Osteoblast (primary cell): ENCODE measurements at regions not wholly inside any gene's neighbourhood (a gene's known extent, or its start where the extent isn't known, plus 50 kb on each side); places are given as distances from the start of the nearest gene placed in this dataset.

Experiments
- DNase-seq: peaks from one replicate; pipeline ENCODE4 v3.0.0; 2011; ENCODE audit warnings: low spot score, mixed read lengths; ENCODE audit not compliant: insufficient read length; ENCODE audit errors: missing footprints
- H2AFZ ChIP-seq: 2 replicates; pipeline ENCODE4 v1.6.0; 2011; ENCODE audit warnings: mild to moderate bottlenecking, low read length
- H3K27ac ChIP-seq: 2 replicates; pipeline ENCODE4 v1.5.1; 2011; ENCODE audit warnings: mild to moderate bottlenecking, low read depth, low read length, moderate library complexity
- H3K27me3 ChIP-seq: 2 replicates; pipeline ENCODE4 v1.6.0; 2012; ENCODE audit warnings: mild to moderate bottlenecking, control low read depth, inconsistent platforms, low read length, moderate library complexity; ENCODE audit not compliant: insufficient read depth
- H3K36me3 ChIP-seq: 2 replicates; pipeline ENCODE4 v1.5.1; 2011; ENCODE audit warnings: mild to moderate bottlenecking, low read length, control low read depth, moderate library complexity; ENCODE audit not compliant: insufficient read depth
- H3K4me1 ChIP-seq: 2 replicates; pipeline ENCODE4 v1.5.1; 2011; ENCODE audit warnings: mild to moderate bottlenecking, low read length, control low read depth, moderate library complexity; ENCODE audit not compliant: insufficient read depth
- H3K4me2 ChIP-seq: 2 replicates; pipeline ENCODE4 v1.6.0; 2011; ENCODE audit warnings: mild to moderate bottlenecking, low read length; ENCODE audit not compliant: insufficient read depth
- H3K4me3 ChIP-seq: fragments of 200-600 bp; sonication (generic); 3 replicates; pipeline ENCODE4 v1.5.1; 2012; ENCODE audit warnings: mild to moderate bottlenecking, low read length, inconsistent platforms; ENCODE audit not compliant: insufficient read depth
- H3K79me2 ChIP-seq: 2 replicates; pipeline ENCODE4 v1.6.0; 2012; ENCODE audit warnings: mild to moderate bottlenecking, low read length, control low read depth, inconsistent platforms; ENCODE audit not compliant: insufficient read depth
- H3K9me3 ChIP-seq: 2 replicates; pipeline ENCODE4 v1.5.1; 2011; ENCODE audit warnings: low read depth, low read length, control low read depth
- H4K20me1 ChIP-seq: 2 replicates; pipeline ENCODE4 v1.6.0; 2012; ENCODE audit warnings: mild to moderate bottlenecking, low read length, control low read depth; ENCODE audit not compliant: insufficient read depth
- CTCF ChIP-seq: IDR thresholded peaks from 2 replicates; pipeline ENCODE4 v1.5.1; 2011; ENCODE audit warnings: mild to moderate bottlenecking, low read depth, low read length, moderate library complexity; ENCODE audit errors: extremely low read depth

- Histone ChIP-seq H3K27me3 (peaks cover 37% of the 10 kb centered on the region), H3K4me1 (no peaks in the 10 kb centered on the region), H3K4me2 (no peak overlapping the region), H3K4me3 (no peak overlapping the region), H3K27ac (no peak overlapping the region), H3K79me2 (no peaks in the 10 kb centered on the region), H3K36me3 (no peaks in the 10 kb centered on the region), H2AFZ (no peak overlapping the region), H3K9me3 (no peaks in the 10 kb centered on the region), H4K20me1 (no peaks in the 10 kb centered on the region)
- TF ChIP-seq CTCF, result peak; percentile 77
- peak; percentile 72 for DNase-seq
These were observed 88.3 kb downstream of the RPS29 start for GRCh38 chr14:49497725-49498348.

DNA sequence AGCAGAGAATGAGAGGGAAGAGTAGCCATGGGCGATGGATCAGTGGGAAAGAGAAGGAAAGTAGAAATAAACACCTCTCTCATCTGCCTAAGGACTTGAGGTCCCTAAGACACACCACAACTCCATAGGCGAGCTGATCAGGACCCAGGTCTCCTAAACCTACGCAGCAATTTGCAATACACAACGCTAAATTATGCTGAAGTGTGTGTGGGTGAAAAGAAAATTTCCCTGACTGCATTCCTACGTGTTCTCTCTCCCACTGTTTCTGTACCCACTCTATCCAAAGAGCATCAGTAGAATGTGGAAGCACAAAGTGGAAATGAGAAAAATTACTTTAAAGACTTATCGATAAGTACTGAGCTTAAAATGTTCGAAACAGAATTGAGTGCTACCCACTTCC is 88.9 kb downstream of the RPS29 start:
- no peak for DNase-seq
- Histone ChIP-seq H2AFZ (no peak overlapping the region), H3K36me3 (no peaks in the 10 kb centered on the region), H3K4me2 (no peak overlapping the region), H3K27me3 (peaks cover 38% of the 10 kb centered on the region), H3K4me3 (no peak overlapping the region), H3K4me1 (no peaks in the 10 kb centered on the region), H3K79me2 (no peaks in the 10 kb centered on the region), H3K27ac (no peak overlapping the region), H4K20me1 (no peaks in the 10 kb centered on the region), H3K9me3 (no peaks in the 10 kb centered on the region)
- no peak for TF ChIP-seq CTCF

DNA sequence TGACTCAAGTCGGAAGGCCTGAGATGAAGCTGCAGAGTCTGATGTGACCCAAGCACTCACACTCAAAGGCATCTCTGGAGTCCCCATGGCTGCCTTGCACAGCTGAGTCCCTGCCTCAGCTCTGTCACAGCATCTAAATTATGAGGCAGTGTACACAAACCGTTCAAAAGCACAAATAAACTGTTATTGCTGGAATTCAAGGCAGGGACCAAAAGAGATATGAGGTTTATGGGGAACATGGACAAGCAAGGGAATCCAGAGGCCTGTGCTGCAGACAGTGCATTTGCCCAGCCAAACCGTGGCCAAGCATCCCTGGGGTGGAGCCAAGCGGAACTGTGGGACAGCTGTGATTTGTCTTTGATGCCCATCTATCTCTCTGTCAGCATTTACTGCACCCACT is 91.3 kb downstream of the RPS29 start:
- Histone ChIP-seq H3K36me3 (no peaks in the 10 kb centered on the region), H3K27me3 (peaks cover 15% of the 10 kb centered on the region), H3K79me2 (no peaks in the 10 kb centered on the region), H3K4me3 (no peak overlapping the region), H4K20me1 (no peaks in the 10 kb centered on the region), H3K4me1 (no peaks in the 10 kb centered on the region), H2AFZ (no peak overlapping the region), H3K4me2 (no peak overlapping the region), H3K9me3 (no peaks in the 10 kb centered on the region), H3K27ac (no peak overlapping the region)
- peak; percentile 18 for DNase-seq
- no peak for TF ChIP-seq CTCF

DNA sequence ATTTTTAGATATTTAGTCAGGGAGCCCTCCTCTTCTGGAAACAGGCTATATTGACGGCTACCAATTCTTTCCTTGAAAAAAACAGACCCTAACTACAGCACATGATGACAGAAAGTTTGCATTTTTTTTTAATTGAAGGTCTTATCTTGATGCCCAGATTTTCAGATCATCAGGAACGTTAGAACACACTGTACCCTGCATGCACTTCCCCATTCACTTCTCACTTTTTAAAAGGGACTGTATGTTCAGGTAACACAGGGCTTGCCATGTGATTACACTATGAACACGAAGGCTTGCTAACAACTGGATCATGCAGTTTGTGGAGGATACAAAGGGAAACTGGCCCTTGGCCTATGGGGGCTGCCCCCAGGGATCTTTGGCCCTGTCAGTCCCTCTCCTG is 92.6 kb downstream of the RPS29 start:
- no peaks in the 10 kb centered on the region for H4K20me1 ChIP-seq
- H3K4me1 ChIP-seq, result no peaks in the 10 kb centered on the region
- no peak overlapping the region for H2AFZ ChIP-seq
- no peaks in the 10 kb centered on the region for H3K36me3 ChIP-seq
- H3K4me2 ChIP-seq, result no peak overlapping the region
- H3K27me3 ChIP-seq, result peaks cover 8% of the 10 kb centered on the region
- no peaks in the 10 kb centered on the region for H3K79me2 ChIP-seq
- DNase-seq, result no peak
- no peaks in the 10 kb centered on the region for H3K9me3 ChIP-seq
- no peak overlapping the region for H3K4me3 ChIP-seq
- no peak for TF ChIP-seq CTCF
- no peak overlapping the region for H3K27ac ChIP-seq
